GM19043 (cell line): ENCODE measurements at regions not wholly inside any gene's neighbourhood (a gene's known extent, or its start where the extent isn't known, plus 50 kb on each side); places are given as distances from the start of the nearest gene placed in this dataset.
"Not testable (repeated sequence)": the region's sequence is repeated elsewhere in the genome, so short reads cannot be mapped to it uniquely, and the experiment has no call there.

ENCODE experiments used
- ATAC-seq: cut with Tn5 transposase; IDR thresholded peaks from one replicate; pipeline ENCODE4 v1.9.1; 2021; ENCODE audit warnings: low read depth; ENCODE audit not compliant: unreplicated experiment

DNA sequence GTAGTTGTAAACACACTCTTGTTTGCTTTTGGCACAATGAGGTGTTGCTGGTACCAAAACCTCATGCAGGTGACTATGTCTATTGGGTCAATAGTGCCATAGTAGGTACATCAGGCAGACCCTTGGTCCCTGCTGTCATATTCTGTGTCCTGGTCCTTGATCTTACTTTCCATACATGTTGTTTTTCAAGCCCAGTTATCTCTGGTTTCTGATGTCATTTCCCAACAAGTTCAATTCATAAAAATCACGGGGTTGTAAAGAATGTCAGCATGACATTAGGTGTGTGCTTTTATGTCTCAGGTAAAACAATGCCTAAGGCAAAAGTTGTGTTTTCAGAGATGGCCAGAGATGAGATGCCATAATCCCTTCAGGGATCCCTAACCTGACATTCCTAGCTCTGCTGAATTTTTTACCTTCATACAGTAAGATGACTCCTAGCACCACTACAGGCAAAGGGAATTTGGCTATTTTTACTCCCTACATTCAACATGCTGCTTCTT lies 390.3 kb upstream of the PKN2 start:
- no peak for ATAC-seq

- ATAC-seq, result no peak
These were observed 387.8 kb upstream of the PKN2 start for GRCh38 chr1:88296227-88296626.

GRCh38 chr1:88296642-88297041 lies 387.4 kb upstream of the PKN2 start:
- no peak for ATAC-seq

DNA sequence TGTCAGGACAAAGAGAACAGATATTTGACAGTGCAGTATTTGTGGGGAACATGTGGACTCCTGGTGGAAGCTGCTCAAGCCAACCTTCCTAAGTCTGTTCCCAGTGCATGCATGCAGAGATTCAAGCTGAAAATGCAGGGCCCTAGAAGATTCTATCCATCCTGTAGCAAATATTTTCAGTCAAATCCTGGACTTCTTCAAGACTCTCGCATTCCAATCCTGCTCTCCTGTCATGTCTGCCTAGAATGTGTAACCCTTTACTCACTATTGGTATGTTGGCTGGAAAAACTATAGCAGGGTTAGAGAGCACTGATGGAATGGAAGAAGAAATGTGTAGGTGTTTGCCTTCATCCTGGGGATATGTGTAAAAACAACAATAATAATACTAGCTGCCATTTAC lies 385.6 kb upstream of the PKN2 start:
- ATAC-seq, result no peak

DNA sequence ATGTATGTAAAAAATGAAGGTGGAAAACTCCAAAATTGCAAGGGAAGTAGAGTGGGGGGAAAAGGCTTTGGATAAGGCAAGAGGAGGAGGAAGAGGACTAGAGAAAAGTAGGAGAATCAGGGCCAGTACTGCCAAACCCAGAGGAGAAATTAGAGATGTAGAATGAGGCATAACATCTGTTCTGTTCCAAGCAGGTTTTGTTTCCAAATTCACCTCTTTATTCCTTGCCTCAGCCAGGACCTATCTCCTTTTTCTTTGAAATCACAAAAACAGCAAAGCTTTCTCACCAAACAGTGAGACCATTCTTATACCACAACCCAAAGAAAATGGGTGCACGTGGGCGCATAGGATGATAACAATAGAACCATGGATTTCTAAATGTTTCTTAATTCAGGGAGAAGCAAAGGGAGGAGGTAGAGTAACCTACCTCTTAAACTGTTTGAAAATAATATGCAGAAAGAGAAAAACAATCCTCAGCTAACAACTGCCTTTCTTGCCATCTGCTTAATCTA lies 383.3 kb upstream of the PKN2 start:
- ATAC-seq, result no peak

- ATAC-seq, result no peak
These were observed 381.1 kb upstream of the PKN2 start for GRCh38 chr1:88302843-88303486.

- ATAC-seq, result no peak
These were observed 372.8 kb upstream of the PKN2 start for GRCh38 chr1:88311265-88311664.

DNA sequence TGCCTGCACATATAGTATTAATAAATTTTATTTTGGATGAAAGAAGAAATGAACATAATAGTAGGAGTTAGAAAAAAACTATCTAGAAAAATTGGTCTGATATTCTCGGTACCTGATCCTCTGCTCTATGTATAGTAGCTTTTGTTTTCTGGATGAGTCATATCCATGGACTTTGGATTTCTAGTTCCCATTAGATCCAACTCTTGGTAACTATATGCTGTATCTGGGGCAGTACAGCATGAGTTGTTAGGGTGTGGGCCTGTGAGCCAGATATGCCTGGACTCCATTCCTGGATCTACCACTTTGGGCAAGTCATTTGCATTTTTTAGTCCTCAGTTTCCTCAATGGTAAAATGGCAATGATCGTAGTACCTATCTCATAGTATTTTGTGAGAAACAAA lies 372.2 kb upstream of the PKN2 start:
- no peak for ATAC-seq

DNA sequence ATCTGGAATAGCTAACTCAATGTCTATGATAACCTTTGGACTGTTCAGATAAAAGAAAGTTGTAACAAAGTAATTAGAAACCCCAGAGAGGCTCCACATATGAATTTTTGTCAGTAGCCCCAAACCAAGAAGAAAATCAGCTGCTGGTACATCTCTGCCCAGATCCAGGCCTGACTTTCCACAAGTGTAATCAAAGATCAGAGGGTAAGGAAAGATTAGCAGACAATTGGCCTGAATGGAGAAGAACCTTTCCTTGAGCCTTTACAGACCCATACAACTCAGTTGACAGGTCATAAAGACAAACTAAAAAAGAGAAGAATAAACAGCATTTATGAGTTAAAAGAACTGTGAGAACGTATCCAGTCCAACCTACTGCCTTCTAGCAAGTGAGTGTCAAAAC lies 366.7 kb upstream of the PKN2 start:
- no peak for ATAC-seq

DNA sequence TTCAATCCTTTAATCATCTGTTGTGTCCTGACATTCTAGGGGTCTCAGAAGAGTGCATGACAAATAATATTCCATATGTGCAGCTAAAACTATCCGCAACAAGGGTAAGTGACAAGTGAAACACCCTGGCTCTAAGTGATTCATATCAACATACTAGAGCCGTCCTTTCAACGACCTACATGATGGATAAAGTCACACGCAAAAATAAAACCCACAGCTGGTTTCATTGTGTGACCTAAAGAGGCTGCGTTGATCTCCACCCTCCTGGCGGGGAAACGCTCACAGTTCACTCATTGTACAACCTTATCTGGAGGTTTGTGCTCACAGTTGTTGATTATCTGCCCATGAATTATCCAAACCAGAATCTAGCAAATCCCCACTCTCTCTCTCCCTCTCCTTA lies 365.3 kb upstream of the PKN2 start:
- ATAC-seq, result no peak

DNA sequence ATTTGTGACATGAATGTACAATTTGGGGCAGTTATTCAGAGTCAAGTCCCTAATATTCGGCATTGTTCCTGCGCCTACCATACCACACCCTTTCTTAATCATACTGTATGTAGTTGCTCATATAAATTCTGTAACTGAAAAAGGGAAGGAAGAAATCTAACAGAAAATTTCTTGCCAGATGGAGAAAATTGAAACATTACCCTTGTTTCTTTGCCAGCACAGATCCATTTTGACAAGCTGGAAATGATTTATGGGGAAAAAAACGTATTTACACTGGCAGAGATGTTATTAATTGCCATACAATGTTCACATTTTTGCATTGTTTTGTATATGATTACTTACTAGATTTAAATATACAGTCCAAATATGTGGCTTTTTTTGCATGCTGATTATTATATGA lies 363.8 kb upstream of the PKN2 start:
- no peak for ATAC-seq

DNA sequence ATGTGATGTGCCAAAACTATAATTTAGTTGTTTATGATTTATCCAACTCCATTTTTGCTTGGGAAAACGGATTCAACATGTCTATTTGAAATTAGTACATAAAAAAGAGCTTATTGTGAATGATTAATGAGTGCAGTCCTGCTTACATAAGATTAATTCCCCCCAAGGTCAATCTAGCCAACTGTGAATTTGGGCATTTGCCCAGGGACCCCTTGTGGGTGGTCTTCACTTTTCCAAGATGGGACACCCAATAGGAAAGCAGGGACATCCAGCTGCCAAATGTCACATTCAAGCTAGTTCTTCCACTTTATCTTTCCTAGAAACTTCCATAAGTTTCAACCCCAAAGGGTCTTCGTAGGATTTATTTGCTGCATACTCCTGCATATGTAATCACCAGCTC lies 362.4 kb upstream of the PKN2 start:
- ATAC-seq, result no peak

- ATAC-seq, result no peak
These were observed 359.2 kb upstream of the PKN2 start for GRCh38 chr1:88324899-88325298.

GRCh38 chr1:88327391-88328267 lies 356.4 kb upstream of the PKN2 start:
- no peak for ATAC-seq

DNA sequence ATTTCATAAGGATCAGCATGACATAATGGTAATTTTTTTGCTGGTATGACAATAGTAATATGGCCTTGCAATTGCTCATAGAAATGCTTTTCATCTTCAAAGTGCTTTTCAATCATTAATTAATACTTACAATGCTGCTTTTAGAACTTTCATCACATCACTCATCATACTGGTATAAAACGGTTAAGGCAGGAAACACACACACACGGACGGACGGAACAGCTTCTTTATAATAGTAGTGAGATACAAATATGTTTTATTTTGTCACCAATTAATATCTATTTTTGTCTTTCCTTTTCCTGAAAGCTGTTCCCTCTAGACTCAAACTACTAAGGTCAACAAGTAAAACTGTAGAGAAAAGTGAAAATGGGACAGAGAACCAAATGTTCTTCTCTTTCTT lies 353.9 kb upstream of the PKN2 start:
- no peak for ATAC-seq

- ATAC-seq, result no peak
These were observed 350.9 kb upstream of the PKN2 start for GRCh38 chr1:88333086-88333695.

DNA sequence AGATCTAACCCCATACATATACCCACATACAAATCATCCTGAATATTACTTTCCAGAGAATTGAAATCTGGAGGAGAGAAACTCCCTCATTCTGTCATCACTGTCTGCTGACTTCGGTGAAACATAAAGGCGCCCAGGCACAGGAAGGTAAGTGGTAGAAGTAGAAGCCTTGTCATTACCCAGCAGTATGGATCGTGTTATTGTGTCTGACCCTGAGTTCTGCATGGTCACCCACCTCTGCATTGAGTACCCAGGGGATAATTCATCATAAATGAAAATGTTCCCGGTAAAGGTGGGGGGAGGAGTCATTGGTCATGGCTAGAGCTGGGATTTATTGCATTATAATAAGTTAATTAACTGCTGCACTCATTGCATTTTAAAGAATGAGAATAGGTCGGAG lies 342.6 kb upstream of the PKN2 start:
- no peak for ATAC-seq

- ATAC-seq, result not testable (repeated sequence)
These were observed 342.0 kb upstream of the PKN2 start for GRCh38 chr1:88342081-88342480.

DNA sequence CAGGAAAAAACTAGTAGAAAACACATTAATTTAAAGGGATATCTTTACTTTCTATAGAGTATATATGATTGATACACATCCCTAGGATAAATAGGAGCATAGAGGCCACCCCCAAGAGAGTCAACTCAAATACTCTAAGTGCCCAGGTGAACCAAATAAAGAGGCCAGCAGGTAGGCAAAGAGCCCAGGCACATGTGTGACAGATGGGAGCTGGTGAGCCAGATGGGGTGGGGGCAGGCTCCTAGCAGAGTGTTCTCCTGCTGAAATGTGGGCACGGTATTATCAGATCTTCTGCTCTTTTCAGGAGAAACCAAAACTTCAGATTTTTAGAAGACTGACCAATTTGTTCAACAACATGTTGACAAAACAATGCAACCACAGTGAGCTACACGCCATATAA lies 333.4 kb upstream of the PKN2 start:
- no peak for ATAC-seq

GRCh38 chr1:88351960-88352359 lies 332.1 kb upstream of the PKN2 start:
- no peak for ATAC-seq

DNA sequence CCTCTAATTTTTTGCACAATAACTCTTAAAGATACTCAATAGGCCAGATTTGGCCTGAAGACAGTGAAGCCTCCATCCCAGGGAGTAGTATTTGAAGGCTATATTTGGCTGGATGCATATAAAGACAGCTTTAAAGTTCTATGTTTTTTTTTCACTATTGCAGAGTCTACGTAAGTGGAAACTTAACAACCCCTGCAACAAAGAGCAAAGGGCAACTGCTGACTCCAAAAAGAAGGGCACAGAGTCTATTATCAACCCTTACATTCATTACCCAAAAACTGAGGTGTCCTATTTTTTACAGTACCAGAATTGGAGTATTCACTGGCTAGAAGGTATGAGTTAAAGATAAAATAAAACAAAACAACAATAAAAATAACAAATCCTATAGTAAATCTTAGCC lies 329.8 kb upstream of the PKN2 start:
- ATAC-seq, result no peak
